DOHH2 (cell line): ENCODE measurements at regions not wholly inside any gene's neighbourhood (a gene's known extent, or its start where the extent isn't known, plus 50 kb on each side); places are given as distances from the start of the nearest gene placed in this dataset.

ENCODE experiments used
- EZH2phosphoT487 ChIP-seq: fragments of 200-600 bp; sonication (generic); IDR thresholded peaks from 2 replicates; pipeline ENCODE4 v1.6.1; 2017; ENCODE audit warnings: borderline replicate concordance, mild to moderate bottlenecking, antibody characterized with exemption, low read length, moderate library complexity, mixed read lengths
- TF ChIP-seq, protein P1 (sequence below): fragments of 200-600 bp; sonication (generic); IDR thresholded peaks from one replicate; pipeline ENCODE4 v1.5.1; 2014; ENCODE audit warnings: antibody characterized with exemption, mild to moderate bottlenecking, low read depth, low read length; ENCODE audit not compliant: poor library complexity, severe bottlenecking

DNA sequence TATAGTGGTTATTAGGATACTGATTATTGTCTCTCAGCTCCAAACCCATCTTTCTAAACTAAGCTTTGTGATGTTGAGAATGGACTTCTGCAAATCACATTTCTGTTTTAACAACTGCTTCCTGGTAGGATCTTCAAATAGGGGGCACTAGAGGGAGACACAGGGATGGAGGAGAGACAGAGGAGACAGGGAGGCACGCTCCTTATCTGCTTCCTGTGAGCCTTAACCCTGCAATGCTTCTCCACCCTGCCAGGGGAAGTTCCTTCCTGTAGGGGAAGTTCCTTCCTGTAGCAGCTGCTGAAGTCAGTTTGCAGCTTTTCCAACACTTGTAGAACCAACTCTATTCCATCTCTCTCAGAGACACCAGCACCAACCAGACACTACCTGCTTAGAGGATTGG is 847.2 kb downstream of the CCSER2 start:
- TF ChIP-seq, protein P1, sequence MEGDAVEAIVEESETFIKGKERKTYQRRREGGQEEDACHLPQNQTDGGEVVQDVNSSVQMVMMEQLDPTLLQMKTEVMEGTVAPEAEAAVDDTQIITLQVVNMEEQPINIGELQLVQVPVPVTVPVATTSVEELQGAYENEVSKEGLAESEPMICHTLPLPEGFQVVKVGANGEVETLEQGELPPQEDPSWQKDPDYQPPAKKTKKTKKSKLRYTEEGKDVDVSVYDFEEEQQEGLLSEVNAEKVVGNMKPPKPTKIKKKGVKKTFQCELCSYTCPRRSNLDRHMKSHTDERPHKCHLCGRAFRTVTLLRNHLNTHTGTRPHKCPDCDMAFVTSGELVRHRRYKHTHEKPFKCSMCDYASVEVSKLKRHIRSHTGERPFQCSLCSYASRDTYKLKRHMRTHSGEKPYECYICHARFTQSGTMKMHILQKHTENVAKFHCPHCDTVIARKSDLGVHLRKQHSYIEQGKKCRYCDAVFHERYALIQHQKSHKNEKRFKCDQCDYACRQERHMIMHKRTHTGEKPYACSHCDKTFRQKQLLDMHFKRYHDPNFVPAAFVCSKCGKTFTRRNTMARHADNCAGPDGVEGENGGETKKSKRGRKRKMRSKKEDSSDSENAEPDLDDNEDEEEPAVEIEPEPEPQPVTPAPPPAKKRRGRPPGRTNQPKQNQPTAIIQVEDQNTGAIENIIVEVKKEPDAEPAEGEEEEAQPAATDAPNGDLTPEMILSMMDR = no peak
- TF ChIP-seq EZH2phosphoT487 = no peak
